GM21619 (cell line): ENCODE measurements at regions not wholly inside any gene's neighbourhood (a gene's known extent, or its start where the extent isn't known, plus 50 kb on each side); places are given as distances from the start of the nearest gene placed in this dataset.
"Not testable (repeated sequence)": the region's sequence is repeated elsewhere in the genome, so short reads cannot be mapped to it uniquely, and the experiment has no call there.

Source experiments
- ATAC-seq: cut with Tn5 transposase; IDR thresholded peaks from one replicate; pipeline ENCODE4 v1.9.1; 2021; ENCODE audit not compliant: unreplicated experiment

- no peak for ATAC-seq
Observed at GRCh38 chr6:114844359-114844758, 501.5 kb upstream of the HS3ST5 start.

GRCh38 chr6:114839019-114839418 is 496.2 kb upstream of the HS3ST5 start:
- no peak for ATAC-seq

- ATAC-seq: no peak
Observed at GRCh38 chr6:114833211-114833610, 490.4 kb upstream of the HS3ST5 start.

- ATAC-seq: no peak
Observed at GRCh38 chr6:114830515-114830914, 487.7 kb upstream of the HS3ST5 start.

- no peak for ATAC-seq
Observed at GRCh38 chr6:114827135-114827534, 484.3 kb upstream of the HS3ST5 start.

- ATAC-seq: no peak
Observed at GRCh38 chr6:114824409-114824808, 481.6 kb upstream of the HS3ST5 start.

- no peak for ATAC-seq
Observed at GRCh38 chr6:114816678-114817077, 473.9 kb upstream of the HS3ST5 start.

- ATAC-seq: no peak
Observed at GRCh38 chr6:114810468-114810867, 467.6 kb upstream of the HS3ST5 start.

- not testable (repeated sequence) for ATAC-seq
Observed at GRCh38 chr6:114805426-114805825, 462.6 kb upstream of the HS3ST5 start.

- ATAC-seq: no peak
Observed at GRCh38 chr6:114796576-114796975, 453.8 kb upstream of the HS3ST5 start.

- no peak for ATAC-seq
Observed at GRCh38 chr6:114793428-114793827, 450.6 kb upstream of the HS3ST5 start.

GRCh38 chr6:114785235-114786127 is 442.7 kb upstream of the HS3ST5 start:
- no peak for ATAC-seq

GRCh38 chr6:114783783-114784182 is 441.0 kb upstream of the HS3ST5 start:
- no peak for ATAC-seq

- no peak for ATAC-seq
Observed at GRCh38 chr6:114783083-114783482, 440.3 kb upstream of the HS3ST5 start.

- ATAC-seq: no peak
Observed at GRCh38 chr6:114764866-114765265, 422.0 kb upstream of the HS3ST5 start.

GRCh38 chr6:114762145-114762544 is 419.3 kb upstream of the HS3ST5 start:
- no peak for ATAC-seq

- ATAC-seq: no peak
Observed at GRCh38 chr6:114747995-114748625, 405.3 kb upstream of the HS3ST5 start.

GRCh38 chr6:114740547-114740946 is 397.7 kb upstream of the HS3ST5 start:
- no peak for ATAC-seq

GRCh38 chr6:114739656-114740055 is 396.8 kb upstream of the HS3ST5 start:
- ATAC-seq: no peak

- no peak for ATAC-seq
Observed at GRCh38 chr6:114735025-114735735, 392.4 kb upstream of the HS3ST5 start.

- ATAC-seq: no peak
Observed at GRCh38 chr6:114733596-114733995, 390.8 kb upstream of the HS3ST5 start.
